ENCODE measurements at regions not wholly inside any gene's neighbourhood (a gene's known extent, or its start where the extent isn't known, plus 50 kb on each side); places are given as distances from the start of the nearest gene placed in this dataset.
A peak's percentile ranks its signal among the peaks of the same experiment; 100 is the strongest.

DNA sequence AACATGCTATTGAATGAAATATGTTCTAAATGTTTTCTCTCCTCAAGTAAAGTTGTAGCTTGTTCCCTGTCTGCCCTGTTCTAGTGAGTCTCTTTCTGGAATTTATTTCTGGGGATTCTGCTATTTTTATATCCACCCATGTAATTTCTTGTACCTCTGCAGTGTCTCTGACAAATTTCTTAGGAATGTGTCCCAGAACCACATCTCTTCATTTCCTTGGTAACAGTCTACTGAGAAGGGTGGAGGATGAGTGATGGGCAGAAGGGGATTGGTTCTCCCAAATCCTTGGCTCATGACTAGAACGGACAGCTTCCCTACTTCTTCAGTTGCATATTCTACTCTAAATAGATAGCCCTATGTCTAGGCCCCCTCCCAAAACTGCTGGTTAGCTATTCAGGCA lies 490.6 kb upstream of the LINC00305 start:
- Histone ChIP-seq H3K4me1 (ENCODE audit: low read depth) (no peaks in the 10 kb centered on the region), H3K36me3 (ENCODE audit: low read depth) (no peaks in the 10 kb centered on the region), H3K9me3 (no peaks in the 10 kb centered on the region), H3K4me3 (no peak overlapping the region)
- no peak for ATAC-seq
- intact Hi-C loops (cut with DNase I, micrococcal nuclease) = no loop called here
- no peak for TF ChIP-seq CTCF (IDR thresholded peaks at IDR 0.05)
- no peak for DNase-seq

GRCh38 chr18:64620971-64621560 lies 472.2 kb upstream of the LINC00305 start:
- no peak for TF ChIP-seq CTCF (IDR thresholded peaks at IDR 0.05)
- no peak overlapping the region for H3K4me3 ChIP-seq
- no peaks in the 10 kb centered on the region for H3K36me3 ChIP-seq (ENCODE audit: low read depth)
- intact Hi-C loops (cut with DNase I, micrococcal nuclease) = no loop called here
- H3K9me3 ChIP-seq = no peaks in the 10 kb centered on the region
- DNase-seq (no peak), ATAC-seq (no peak)
- H3K4me1 ChIP-seq (ENCODE audit: low read depth) = no peaks in the 10 kb centered on the region

DNA sequence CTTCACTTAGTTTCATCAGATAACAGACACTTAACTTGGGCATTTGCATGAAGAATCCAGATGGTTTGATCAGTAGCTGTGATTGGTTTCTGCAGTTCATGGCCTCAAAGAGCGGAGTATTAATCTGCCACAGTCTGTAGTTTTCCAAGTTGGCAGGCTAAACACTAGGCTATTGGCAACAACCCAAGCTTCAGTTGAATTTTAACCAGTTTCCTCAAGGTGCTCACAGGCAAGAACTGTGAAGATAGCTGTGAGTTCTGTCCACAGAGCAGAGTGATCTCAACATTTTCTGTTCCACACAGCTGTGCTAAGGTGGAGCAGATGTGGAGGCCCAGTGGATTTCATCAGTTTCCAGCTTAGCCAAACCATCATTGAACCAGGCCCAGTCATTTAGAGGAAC lies 469.5 kb upstream of the LINC00305 start:
- DNase-seq (peak in 1 of 3 donors; percentile 55), ATAC-seq (peak; percentile 67)
- Histone ChIP-seq H3K4me1 (ENCODE audit: low read depth) (no peaks in the 10 kb centered on the region), H3K4me3 (no peak overlapping the region), H3K36me3 (ENCODE audit: low read depth) (no peaks in the 10 kb centered on the region), H3K9me3 (no peaks in the 10 kb centered on the region)
- no peak for TF ChIP-seq CTCF (IDR thresholded peaks at IDR 0.05)
- intact Hi-C loops (cut with DNase I, micrococcal nuclease) = no loop called here

DNA sequence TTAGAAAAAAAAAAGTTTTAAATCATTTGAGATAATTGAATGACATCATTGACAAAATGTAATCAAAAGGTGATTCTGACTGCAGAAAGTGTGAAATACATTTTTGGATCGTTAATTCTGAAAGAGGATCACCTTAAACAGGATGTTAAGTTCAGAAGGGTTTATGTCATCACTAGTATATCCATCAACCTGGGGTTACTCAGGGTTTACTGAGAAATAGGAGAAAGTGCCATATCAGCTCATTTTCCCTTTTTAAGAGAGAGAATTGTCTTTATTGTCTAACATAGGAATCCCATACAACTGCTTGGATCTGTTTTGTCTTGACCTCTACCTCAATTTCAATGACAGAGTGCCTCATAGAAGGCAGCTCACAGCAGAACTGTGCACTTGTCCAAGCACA lies 466.1 kb upstream of the LINC00305 start:
- TF ChIP-seq CTCF (IDR thresholded peaks at IDR 0.05) = no peak
- Histone ChIP-seq H3K4me1 (ENCODE audit: low read depth) (no peaks in the 10 kb centered on the region), H3K9me3 (no peaks in the 10 kb centered on the region), H3K4me3 (no peak overlapping the region), H3K36me3 (ENCODE audit: low read depth) (no peaks in the 10 kb centered on the region)
- DNase-seq (no peak), ATAC-seq (no peak)
- intact Hi-C loops (cut with DNase I, micrococcal nuclease) = no loop called here

GRCh38 chr18:64614446-64614845 lies 465.6 kb upstream of the LINC00305 start:
- no peak for ATAC-seq
- intact Hi-C loops (cut with DNase I, micrococcal nuclease) = no loop called here

More at GRCh38 chr18:64614446-64614845, 465.6 kb upstream of the LINC00305 start:
- Histone ChIP-seq H3K4me1 (ENCODE audit: low read depth) (no peaks in the 10 kb centered on the region), H3K4me3 (no peak overlapping the region), H3K36me3 (ENCODE audit: low read depth) (no peaks in the 10 kb centered on the region), H3K9me3 (no peaks in the 10 kb centered on the region)
- DNase-seq = no peak
- no peak for TF ChIP-seq CTCF (IDR thresholded peaks at IDR 0.05)

All from mucosa of descending colon (tissue), 3 donors.